IMR-90 (cell line): ENCODE measurements at regions not wholly inside any gene's neighbourhood (a gene's known extent, or its start where the extent isn't known, plus 50 kb on each side); places are given as distances from the start of the nearest gene placed in this dataset.

Source experiments
- ATAC-seq: fragments of 200-7000 bp; cut with Tn5 transposase; 2 replicates; pipeline ENCODE4 v1.9.1; 2020; ENCODE audit warnings: low read depth, mild to moderate bottlenecking, moderate library complexity
- BruUV-seq: library from RNA; stranded (reverse); fragments of 400-500 nt; replicated peaks from 2 replicates; lab custom pipeline; 2021; lab: Mats Ljungman, UMichigan
- CTCF ChIA-PET: fragments of 300-600 bp; formaldehyde crosslinking; extraction: SDS; loops from one replicate; lab custom pipeline; 2021; ENCODE audit warnings: antibody characterized with exemption; lab: Yijun Ruan, JAX
- POLR2A ChIA-PET: fragments of 300-600 bp; sonication (Branson Sonifier 250); formaldehyde crosslinking; loops from one replicate; lab custom pipeline; 2022; ENCODE audit warnings: antibody characterized with exemption; ENCODE audit not compliant: unreplicated experiment; lab: Charles Lee
- DNase-seq: peaks from one replicate; pipeline ENCODE4 v3.0.0; 2013
- H2AFZ ChIP-seq: replicated peaks from 2 replicates; pipeline ENCODE3; 2013; ENCODE audit warnings: low read length, mild to moderate bottlenecking; ENCODE audit not compliant: poor library complexity
- H2AK5ac ChIP-seq: 2 replicates; pipeline ENCODE4 v1.6.1; 2013; ENCODE audit warnings: low read depth, low read length, inconsistent platforms
- H2AK9ac ChIP-seq: replicated peaks from 2 replicates; pipeline ENCODE3; 2013; ENCODE audit warnings: mild to moderate bottlenecking, low read depth, low read length, moderate library complexity; ENCODE audit not compliant: poor library complexity
- H2BK120ac ChIP-seq: 2 replicates; pipeline ENCODE4 v1.6.1; 2013; ENCODE audit warnings: low read depth, low read length, inconsistent platforms
- H2BK15ac ChIP-seq: 3 replicates; pipeline ENCODE4 v1.6.1; 2013; ENCODE audit warnings: low read depth, low read length, inconsistent platforms
- H2BK20ac ChIP-seq: 2 replicates; pipeline ENCODE4 v1.6.1; 2013; ENCODE audit warnings: low read depth, mild to moderate bottlenecking, inconsistent platforms, low read length, moderate library complexity
- H2BK5ac ChIP-seq: 2 replicates; pipeline ENCODE4 v1.6.1; 2013; ENCODE audit warnings: mild to moderate bottlenecking, low read depth, low read length, inconsistent platforms; ENCODE audit not compliant: poor library complexity, severe bottlenecking
- H3K14ac ChIP-seq: replicated peaks from 2 replicates; pipeline ENCODE4 v1.6.1; 2013; ENCODE audit warnings: low read depth, low read length, inconsistent platforms
- H3K18ac ChIP-seq: 2 replicates; pipeline ENCODE4 v1.6.1; 2013; ENCODE audit warnings: low read depth, low read length, control low read depth
- H3K23ac ChIP-seq: 2 replicates; pipeline ENCODE4 v1.6.1; 2013; ENCODE audit warnings: low read depth, low read length, inconsistent platforms
- H3K27ac ChIP-seq: 2 replicates; pipeline ENCODE4 v1.5.1; 2013; ENCODE audit warnings: mild to moderate bottlenecking, control low read depth, low read length; ENCODE audit not compliant: insufficient read depth
- H3K27me3 ChIP-seq: 2 replicates; pipeline ENCODE4 v1.6.1; 2013; ENCODE audit warnings: low read length; ENCODE audit not compliant: control insufficient read depth, insufficient read depth
- H3K36me3 ChIP-seq: 2 replicates; pipeline ENCODE4 v1.6.1; 2013; ENCODE audit warnings: low read length, mixed read lengths; ENCODE audit not compliant: control insufficient read depth, insufficient read depth
- H3K4ac ChIP-seq: 2 replicates; pipeline ENCODE4 v1.6.1; 2013; ENCODE audit warnings: low read depth, low read length, inconsistent platforms
- H3K4me1 ChIP-seq: 2 replicates; pipeline ENCODE4 v1.6.1; 2013; ENCODE audit warnings: low read length, mixed read lengths; ENCODE audit not compliant: control insufficient read depth, insufficient read depth
- H3K4me2 ChIP-seq: 2 replicates; pipeline ENCODE4 v1.6.1; 2013; ENCODE audit warnings: low read depth, mild to moderate bottlenecking, control low read depth, low read length, moderate library complexity
- H3K4me3 ChIP-seq: 2 replicates; pipeline ENCODE4 v1.5.1; 2013; ENCODE audit warnings: low read depth, mild to moderate bottlenecking, control low read depth, low read length, moderate library complexity; ENCODE audit not compliant: insufficient read depth
- H3K56ac ChIP-seq: 2 replicates; pipeline ENCODE4 v1.6.1; 2013; ENCODE audit warnings: low read length, inconsistent platforms; ENCODE audit not compliant: insufficient read depth; ENCODE audit errors: extremely low read depth
- H3K79me1 ChIP-seq, 2 experiments: 2 replicates each; pipeline ENCODE4 v1.6.1; 2013; ENCODE audit warnings: low read length in 2 of 2, inconsistent platforms in 1 of 2, low read depth in 1 of 2
- H3K9ac ChIP-seq: 2 replicates; pipeline ENCODE4 v1.6.1; 2013; ENCODE audit warnings: low read depth, low read length, control low read depth
- H3K9me1 ChIP-seq: 2 replicates; pipeline ENCODE4 v1.6.1; 2013; ENCODE audit warnings: low read length, inconsistent platforms; ENCODE audit not compliant: insufficient read depth
- H3K9me3 ChIP-seq: 2 replicates; pipeline ENCODE4 v1.6.1; 2013; ENCODE audit warnings: low read length; ENCODE audit not compliant: control insufficient read depth, insufficient read depth
- H4K20me1 ChIP-seq: 2 replicates; pipeline ENCODE4 v1.6.1; 2013; ENCODE audit warnings: low read length, inconsistent platforms; ENCODE audit not compliant: insufficient read depth
- H4K5ac ChIP-seq: 2 replicates; pipeline ENCODE4 v1.6.1; 2013; ENCODE audit warnings: mild to moderate bottlenecking, low read depth, low read length, control low read depth
- H4K8ac ChIP-seq, 2 experiments: 2 replicates each; pipeline ENCODE4 v1.6.1; 2013; ENCODE audit warnings: low read depth in 2 of 2, low read length in 2 of 2, control low read depth in 1 of 2, inconsistent platforms in 1 of 2
- H4K91ac ChIP-seq: 2 replicates; pipeline ENCODE4 v1.6.1; 2013; ENCODE audit warnings: low read depth, low read length, inconsistent platforms; ENCODE audit not compliant: insufficient read depth
- CHD1 ChIP-seq: IDR thresholded peaks from 2 replicates; pipeline ENCODE4 v1.6.1; 2012; ENCODE audit warnings: low read depth, low read length, improper control_type of control experiment
- MAFK ChIP-seq: IDR thresholded peaks from 2 replicates; pipeline ENCODE4 v1.6.1; 2012; ENCODE audit warnings: low read depth, low read length, improper control_type of control experiment
- NFE2L2 ChIP-seq: fragments of 150-350 bp; IDR thresholded peaks from 2 replicates; pipeline ENCODE4 v1.6.1; 2016; ENCODE audit warnings: low read depth, mild to moderate bottlenecking, low read length
- WGBS, 2 experiments: methylation state at CpG; one replicate each; pipeline versions ENCODE4 v1.1.5 to v1.1.7; 2013; ENCODE audit warnings: missing lambda C conversion rate in 2 of 2; ENCODE audit not compliant: insufficient read length in 1 of 2; ENCODE audit errors: extremely low coverage in 2 of 2; 5-methylcytosine and 5-hydroxymethylcytosine counted together
- dilution Hi-C: fragments of 300-500 bp; cut with HindIII; formaldehyde crosslinking; loops from one replicate; pipeline ENCODE4 v1.14.3; 2018; ENCODE audit warnings: low sequenced_read_pairs; ENCODE audit not compliant: unreplicated experiment
- in situ Hi-C: fragments of 300-500 bp; cut with MboI; formaldehyde crosslinking; loops from 3 replicates; pipeline ENCODE4 v1.14.3; 2019; ENCODE audit warnings: low sequenced_read_pairs, inconsistent platforms, mixed read lengths
- intact Hi-C: fragments of 100-400 bp; cut with micrococcal nuclease; formaldehyde crosslinking; loops from 2 replicates; pipeline ENCODE4 v1.10.0; 2022

DNA sequence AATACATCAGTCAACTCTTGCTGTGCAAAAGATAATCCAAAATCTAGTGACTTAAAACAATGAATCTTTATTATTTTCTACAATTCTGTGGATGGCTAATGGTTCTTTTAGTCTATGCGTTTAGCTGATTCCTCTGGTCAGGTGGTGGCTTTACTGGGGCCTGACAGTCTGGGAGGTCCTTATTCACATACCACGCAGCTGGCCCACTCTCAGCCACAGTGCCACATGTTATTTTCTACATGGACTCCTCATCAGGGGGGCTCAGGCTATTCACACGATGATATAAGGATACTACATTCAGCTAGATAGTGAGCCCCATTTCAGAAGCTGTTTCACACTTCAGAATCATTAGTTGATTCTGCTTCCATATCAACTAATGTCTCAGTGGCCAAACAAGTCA lies 287.5 kb upstream of the MGAT4C start:
- Histone ChIP-seq H4K20me1 (no peaks in the 10 kb centered on the region), H3K9me3 (no peaks in the 10 kb centered on the region), H3K4me3 (no peak overlapping the region), H2BK5ac (no peak overlapping the region), H4K8ac (no peak overlapping the region), H2BK120ac (no peak overlapping the region), H3K4me2 (no peak overlapping the region), H3K4ac (no peak overlapping the region), H2BK20ac (no peak overlapping the region), H3K79me1 (no peaks in the 10 kb centered on the region), H3K56ac (no peak overlapping the region), H2AFZ (no peak overlapping the region), H3K9me1 (no peaks in the 10 kb centered on the region; the same call in 1 of the 2 replicates), H3K9ac (no peak overlapping the region), H3K27me3 (no peaks in the 10 kb centered on the region), H3K27ac (no peak overlapping the region), H3K23ac (no peak overlapping the region), H3K4me1 (no peaks in the 10 kb centered on the region), H2AK5ac (no peak overlapping the region), H3K14ac (no peak overlapping the region), H4K91ac (no peak overlapping the region), H2BK15ac (no peak overlapping the region), H4K5ac (no peak overlapping the region), H3K18ac (no peak overlapping the region), H3K36me3 (no peaks in the 10 kb centered on the region), H2AK9ac (no peak overlapping the region)
- WGBS, 2 experiments: no CpG with 5 or more reads among the region's 3 CpGs
- in situ Hi-C loops: no loop called here
- intact Hi-C loops: no loop called here
- dilution Hi-C loops: no loop called here
- no peak for DNase-seq
- TF ChIP-seq CHD1: no peak
- no peak for TF ChIP-seq MAFK
- TF ChIP-seq NFE2L2: no peak
- no TSS peak for BruUV-seq
- POLR2A ChIA-PET: no interaction called here
- ATAC-seq: no peak
- CTCF ChIA-PET: no interaction called here
